ENCODE measurements at regions not wholly inside any gene's neighbourhood (a gene's known extent, or its start where the extent isn't known, plus 50 kb on each side); places are given as distances from the start of the nearest gene placed in this dataset.

DNA sequence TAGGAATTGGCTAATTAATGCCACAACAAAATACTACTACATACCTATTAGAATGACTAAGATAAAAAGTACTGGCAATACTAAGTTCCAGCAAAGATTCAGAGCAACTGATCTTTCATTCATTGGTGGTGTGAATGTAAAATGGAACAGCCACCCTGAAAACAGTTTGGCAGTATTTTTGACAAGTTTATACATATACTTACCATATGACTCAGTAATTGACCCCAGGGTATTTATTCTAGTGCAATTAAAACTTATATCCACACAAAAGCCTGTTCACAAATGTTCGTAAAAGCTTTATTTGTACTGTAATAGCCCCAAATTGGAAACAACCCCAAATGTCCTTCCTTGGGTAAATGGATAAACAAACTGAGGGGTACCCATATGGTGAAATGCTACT, 270.8 kb upstream of the ACTBL2 start:
- TF ChIP-seq BHLHE40 (IDR thresholded peaks at IDR 0.05; ENCODE audit: borderline replicate concordance) (no peak), HDGF (IDR thresholded peaks at IDR 0.05; ENCODE audit: borderline replicate concordance) (no peak), NFRKB (IDR thresholded peaks at IDR 0.05) (no peak), SUZ12 (IDR thresholded peaks at IDR 0.05) (no peak), ZNF384 (IDR thresholded peaks at IDR 0.05) (no peak), LEF1 (IDR thresholded peaks at IDR 0.05; ENCODE audit: borderline replicate concordance) (no peak), SP1 (IDR thresholded peaks at IDR 0.05) (no peak), FOXM1 (IDR thresholded peaks at IDR 0.05; ENCODE audit: borderline replicate concordance) (no peak), L3MBTL2 (conservative IDR thresholded peaks at IDR 0.05) (no peak), ELF4 (IDR thresholded peaks at IDR 0.05) (no peak)
- TF ChIP-seq, protein P1, sequence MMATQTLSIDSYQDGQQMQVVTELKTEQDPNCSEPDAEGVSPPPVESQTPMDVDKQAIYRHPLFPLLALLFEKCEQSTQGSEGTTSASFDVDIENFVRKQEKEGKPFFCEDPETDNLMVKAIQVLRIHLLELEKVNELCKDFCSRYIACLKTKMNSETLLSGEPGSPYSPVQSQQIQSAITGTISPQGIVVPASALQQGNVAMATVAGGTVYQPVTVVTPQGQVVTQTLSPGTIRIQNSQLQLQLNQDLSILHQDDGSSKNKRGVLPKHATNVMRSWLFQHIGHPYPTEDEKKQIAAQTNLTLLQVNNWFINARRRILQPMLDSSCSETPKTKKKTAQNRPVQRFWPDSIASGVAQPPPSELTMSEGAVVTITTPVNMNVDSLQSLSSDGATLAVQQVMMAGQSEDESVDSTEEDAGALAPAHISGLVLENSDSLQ (IDR thresholded peaks at IDR 0.05) = no peak
